Esophagus muscularis mucosa (tissue), 4 donors: ENCODE measurements at regions not wholly inside any gene's neighbourhood (a gene's known extent, or its start where the extent isn't known, plus 50 kb on each side); places are given as distances from the start of the nearest gene placed in this dataset.

Experiments used
- DNase-seq: peaks from one replicate; pipeline ENCODE4 v3.0.0-alpha.2; 2017; ENCODE audit errors: extremely low spot score
- H3K27ac ChIP-seq, 4 donors: fragments of 200-600 bp; sonication (generic); replicated peaks in 1 of 4; 1 replicate in 3 of 4; 2 replicates in 1 of 4; pipeline ENCODE4 v1.5.1; 2016 to 2019; ENCODE audit warnings: mild to moderate bottlenecking in 1 of 4
- H3K27me3 ChIP-seq, 4 donors: fragments of 200-600 bp; sonication (generic); one replicate each; pipeline versions ENCODE4 v1.5.1 to v1.6.0; 2016 to 2019
- H3K36me3 ChIP-seq, 4 donors: fragments of 200-600 bp; sonication (generic); one replicate each; pipeline ENCODE4 v1.5.1; 2016 to 2019
- H3K4me1 ChIP-seq, 4 donors: fragments of 200-600 bp; sonication (generic); one replicate each; pipeline ENCODE4 v1.5.1; 2016 to 2019
- H3K4me3 ChIP-seq, 4 donors: fragments of 200-600 bp; sonication (generic); 1 replicate in 2 of 4; 2 replicates in 2 of 4; pipeline ENCODE4 v1.5.1; 2016 to 2019; ENCODE audit warnings: mild to moderate bottlenecking in 4 of 4, moderate library complexity in 1 of 4
- H3K9me3 ChIP-seq, 4 donors: fragments of 200-600 bp; sonication (generic); 1 replicate in 3 of 4; 2 replicates in 1 of 4; pipeline ENCODE4 v1.5.1; 2016 to 2019
- CTCF ChIP-seq, 3 experiments: fragments of 200-600 bp in 2 of 3; fragments of 450-650 bp in 1 of 3; sonication (generic) in 2 of 3; IDR thresholded peaks; one replicate each; pipeline ENCODE4 v1.5.1; 2017 to 2019; ENCODE audit warnings: antibody characterized with exemption in 3 of 3, mild to moderate bottlenecking in 2 of 3, moderate library complexity in 1 of 3
- EP300 ChIP-seq: sonication (generic); formaldehyde crosslinking; IDR thresholded peaks from one replicate; pipeline ENCODE4 v1.6.1; 2017; ENCODE audit warnings: antibody characterized with exemption
- POLR2A ChIP-seq: fragments of 450-650 bp; IDR thresholded peaks from one replicate; pipeline ENCODE4 v1.6.1; 2017; ENCODE audit warnings: antibody characterized with exemption, moderate library complexity, mild to moderate bottlenecking, low read depth
- POLR2AphosphoS5 ChIP-seq, 2 donors: sonication (generic); formaldehyde crosslinking; IDR thresholded peaks; one replicate each; pipeline ENCODE4 v1.6.1; 2017; ENCODE audit warnings: antibody characterized with exemption in 2 of 2
- WGBS: methylation state at CpG from one replicate; pipeline ENCODE4 v1.1.5; 2018; 5-methylcytosine and 5-hydroxymethylcytosine counted together
- intact Hi-C: fragments of 100-400 bp; cut with DNase I; formaldehyde crosslinking; loops from one replicate; pipeline ENCODE4 v1.15.1; 2023

DNA sequence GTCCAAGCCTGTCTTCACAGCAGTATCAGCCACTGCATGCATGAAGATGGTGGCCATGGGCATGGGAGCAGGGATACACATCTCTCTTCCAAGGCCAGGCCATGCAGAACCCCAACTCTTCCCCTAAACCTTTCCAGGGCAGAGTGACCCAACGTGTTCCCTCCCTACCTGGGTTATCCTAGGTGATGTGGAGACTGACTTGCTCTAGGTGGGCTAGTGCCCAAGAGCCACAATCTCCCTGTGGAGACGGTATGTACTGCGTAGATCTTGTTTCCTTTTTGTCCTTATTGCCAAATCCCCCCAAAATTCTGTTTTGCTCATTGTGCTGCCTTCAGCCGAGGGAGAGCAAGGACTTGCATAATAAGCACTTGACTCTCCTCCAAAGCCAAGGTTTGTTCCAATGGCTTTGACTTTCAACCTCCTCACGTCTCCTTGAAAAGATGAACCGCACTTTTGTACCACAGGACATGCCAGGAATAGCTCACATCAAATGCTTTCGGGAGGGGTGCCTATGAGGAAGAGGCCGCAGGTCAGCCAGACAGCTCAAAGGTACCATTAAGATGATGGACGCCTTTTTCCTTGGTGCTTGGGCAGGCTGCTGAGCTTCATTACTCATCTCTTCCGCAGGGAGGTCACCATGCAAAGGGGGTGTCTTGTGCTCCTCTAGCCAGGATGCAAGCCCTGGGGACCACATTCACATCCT, 76.2 kb upstream of the GLI2 start:
- WGBS = 92% methylated on average over 10 of the region's 10 CpGs
- intact Hi-C loops = no loop called here
- peaks cover 0 to 12% (median 2%) of the 10 kb centered on the region in 4 donors for H3K27me3 ChIP-seq
- H3K9me3 ChIP-seq = peaks cover 0 to under 1% (median under 1%) of the 10 kb centered on the region in 4 donors
- TF ChIP-seq POLR2A = no peak
- TF ChIP-seq EP300 = no peak
- TF ChIP-seq POLR2AphosphoS5 (IDR thresholded peaks at IDR 0.05) = no peak
- TF ChIP-seq CTCF (IDR thresholded peaks at IDR 0.05) = no peak
- no peak overlapping the region for H3K27ac ChIP-seq
- no peak for DNase-seq
- H3K4me1 ChIP-seq = peaks cover 12 to 53% (median 35%) of the 10 kb centered on the region in 4 donors
- H3K36me3 ChIP-seq = no peaks in the 10 kb centered on the region
- no peak overlapping the region for H3K4me3 ChIP-seq

DNA sequence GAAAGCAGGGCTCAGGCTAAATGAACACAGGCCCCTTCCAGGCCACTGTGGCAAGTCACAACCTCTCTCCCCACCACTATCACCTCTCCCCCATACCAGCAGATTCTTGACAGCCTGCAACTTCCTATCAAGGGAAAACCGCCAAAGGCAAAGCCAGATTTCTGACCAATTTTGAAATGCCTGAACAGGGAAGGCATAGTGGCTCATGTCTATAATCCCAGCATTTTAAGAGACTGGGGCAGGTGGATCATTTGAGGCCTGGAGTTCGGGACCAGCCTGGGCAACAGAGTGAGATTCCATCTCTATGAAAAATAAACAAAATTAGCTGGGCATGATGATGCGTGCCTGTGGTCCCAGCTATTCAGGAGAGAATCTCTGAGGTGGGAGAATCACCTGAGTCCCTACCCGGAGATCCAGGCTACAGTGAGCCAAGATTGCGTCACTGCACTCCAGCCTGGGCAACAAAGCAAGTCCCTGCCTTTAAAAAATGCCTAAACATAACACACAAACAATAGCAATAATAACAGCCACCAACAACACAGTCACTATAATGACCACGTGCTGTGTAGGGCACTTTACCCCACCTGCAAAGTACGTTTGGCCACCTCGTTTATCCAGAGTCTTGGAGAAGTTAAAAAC, 75.5 kb upstream of the GLI2 start:
- Histone ChIP-seq H3K4me3 (no peak overlapping the region), H3K4me1 (peaks cover 11 to 46% (median 30%) of the 10 kb centered on the region in 4 donors), H3K27ac (no peak overlapping the region), H3K27me3 (peaks cover 0 to 5% (median 0%) of the 10 kb centered on the region in 4 donors), H3K36me3 (no peaks in the 10 kb centered on the region), H3K9me3 (peaks cover 0 to 8% (median 7%) of the 10 kb centered on the region in 4 donors)
- 88% methylated on average over 8 of the region's 8 CpGs for WGBS
- TF ChIP-seq POLR2A = no peak
- no peak for TF ChIP-seq CTCF (IDR thresholded peaks at IDR 0.05)
- TF ChIP-seq POLR2AphosphoS5 (IDR thresholded peaks at IDR 0.05) = no peak
- TF ChIP-seq EP300 = no peak
- intact Hi-C loops = no loop called here
- DNase-seq = no peak

DNA sequence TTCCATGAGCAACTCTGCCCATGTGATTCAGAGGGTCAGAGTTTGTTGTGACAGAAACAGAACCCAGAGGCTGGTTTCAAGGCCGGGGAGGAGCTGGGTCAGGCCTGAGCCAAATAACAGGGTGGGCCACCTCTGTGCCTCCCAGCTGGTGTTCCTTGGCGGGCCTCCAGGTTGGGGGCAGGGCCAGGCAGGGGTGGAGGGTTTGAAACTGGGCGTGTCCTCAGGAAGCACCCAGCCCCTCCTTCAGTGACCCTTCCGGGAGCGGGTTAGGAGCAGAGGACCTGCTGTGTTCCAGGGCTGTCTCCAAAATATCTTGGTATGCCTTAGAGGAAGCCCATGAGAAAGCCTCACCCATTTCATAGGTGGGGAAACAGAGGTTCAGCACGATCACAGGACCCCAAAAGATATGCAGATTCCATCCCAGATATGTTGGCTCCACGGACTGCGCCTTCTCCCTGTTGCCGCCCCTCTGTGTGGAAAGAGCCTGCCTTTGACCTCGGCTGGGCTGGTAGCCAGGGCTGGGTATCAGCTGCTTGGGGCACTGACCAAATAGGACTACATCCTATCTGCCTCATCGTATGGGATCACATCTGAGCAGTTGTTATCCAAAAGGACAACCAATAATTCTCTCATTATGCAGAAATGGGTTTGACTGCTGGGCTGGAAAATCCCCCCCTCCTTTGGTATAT, 74.8 kb upstream of the GLI2 start:
- Histone ChIP-seq H3K4me1 (peaks cover 11 to 44% (median 27%) of the 10 kb centered on the region in 4 donors), H3K27me3 (peaks cover 0 to 3% (median 0%) of the 10 kb centered on the region in 4 donors), H3K9me3 (peaks cover 0 to 13% (median 10%) of the 10 kb centered on the region in 4 donors), H3K36me3 (no peaks in the 10 kb centered on the region), H3K27ac (no peak overlapping the region), H3K4me3 (no peak overlapping the region)
- WGBS = 66% methylated on average over 11 of the region's 11 CpGs
- DNase-seq = no peak
- intact Hi-C loops = no loop called here
- TF ChIP-seq POLR2AphosphoS5 (IDR thresholded peaks at IDR 0.05) (no peak), CTCF (IDR thresholded peaks at IDR 0.05) (no peak), POLR2A (no peak), EP300 (no peak)

- intact Hi-C loops = no loop called here
- DNase-seq = no peak
- peaks cover 0 to 18% (median 10%) of the 10 kb centered on the region in 4 donors for H3K9me3 ChIP-seq
- H3K27me3 ChIP-seq = peaks cover 0 to 3% (median 0%) of the 10 kb centered on the region in 4 donors
- H3K4me3 ChIP-seq = no peak overlapping the region
- H3K4me1 ChIP-seq = peaks cover 11 to 38% (median 21%) of the 10 kb centered on the region in 4 donors
- 21% methylated on average over 9 of the region's 16 CpGs for WGBS
- H3K36me3 ChIP-seq = no peaks in the 10 kb centered on the region
- H3K27ac ChIP-seq = no peak overlapping the region
- TF ChIP-seq EP300 (no peak), POLR2A (no peak), CTCF (IDR thresholded peaks at IDR 0.05) (no peak), POLR2AphosphoS5 (IDR thresholded peaks at IDR 0.05) (no peak)
These were observed 74.1 kb upstream of the GLI2 start for GRCh38 chr2:120661551-120661950.
